IPS DF 6.9 (cell line): ENCODE measurements at regions not wholly inside any gene's neighbourhood (a gene's known extent, or its start where the extent isn't known, plus 50 kb on each side); places are given as distances from the start of the nearest gene placed in this dataset.
"Not testable (repeated sequence)": the region's sequence is repeated elsewhere in the genome, so short reads cannot be mapped to it uniquely, and the experiment has no call there.

Experiments used
- DNase-seq: peaks from one replicate; pipeline ENCODE4 v3.0.0-alpha.2; 2013; ENCODE audit warnings: low read depth, low spot score
- H3K27ac ChIP-seq: one replicate; pipeline ENCODE4 v1.5.1; 2013; ENCODE audit warnings: low read length, control low read depth
- H3K27me3 ChIP-seq: 2 replicates; pipeline ENCODE4 v1.6.1; 2013; ENCODE audit warnings: mild to moderate bottlenecking, low read length; ENCODE audit not compliant: control insufficient read depth, insufficient read depth
- H3K36me3 ChIP-seq: 2 replicates; pipeline ENCODE4 v1.6.1; 2013; ENCODE audit warnings: low read length; ENCODE audit not compliant: control insufficient read depth, insufficient read depth
- H3K4me1 ChIP-seq: 2 replicates; pipeline ENCODE4 v1.6.1; 2013; ENCODE audit warnings: low read length; ENCODE audit not compliant: control insufficient read depth, insufficient read depth
- H3K4me3 ChIP-seq: 2 replicates; pipeline ENCODE4 v1.5.1; 2013; ENCODE audit warnings: mild to moderate bottlenecking, low read length
- H3K9me3 ChIP-seq: 2 replicates; pipeline ENCODE4 v1.6.1; 2013; ENCODE audit warnings: low read length, inconsistent platforms; ENCODE audit not compliant: control insufficient read depth, insufficient read depth
- WGBS: extraction: QIAGEN DNeasy Blood & Tissue Kit; methylation state at CpG from one replicate; pipeline ENCODE4 v1.1.7; 2013; ENCODE audit warnings: mixed read lengths, missing lambda C conversion rate; ENCODE audit not compliant: insufficient read length, insufficient coverage; 5-methylcytosine and 5-hydroxymethylcytosine counted together

- WGBS: no CpG with 5 or more reads among the region's 3 CpGs
- DNase-seq: no peak
Measured at GRCh38 chr3:5489536-5489935, 302.0 kb downstream of the EDEM1 start.

DNA sequence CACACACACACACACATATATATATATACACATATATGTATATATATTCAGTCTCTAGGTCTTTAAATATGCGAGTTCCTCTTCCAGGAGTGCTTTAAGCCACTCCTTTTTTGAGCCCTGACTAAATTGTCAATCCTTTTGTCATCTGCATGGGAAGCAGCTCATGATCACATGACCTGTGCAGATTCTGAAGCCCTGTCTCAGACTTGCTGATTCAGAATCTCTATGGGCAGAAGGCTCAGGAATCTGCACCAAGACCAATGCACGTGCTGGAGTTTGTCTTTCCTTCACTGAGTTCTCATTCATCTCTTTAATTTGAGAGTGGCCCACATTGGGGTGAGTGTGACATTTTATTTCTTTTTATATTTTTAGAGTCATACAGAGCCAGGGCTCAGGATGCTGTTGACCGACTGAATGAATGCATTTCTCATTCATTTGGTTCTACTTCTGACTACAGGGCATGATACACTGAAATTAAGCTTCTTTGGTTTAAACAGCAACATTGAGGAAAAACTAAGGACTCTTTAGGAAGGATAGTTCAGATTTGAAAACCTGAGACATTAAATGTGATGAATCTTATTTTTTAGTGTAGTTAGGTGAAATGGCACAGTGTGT, 307.5 kb downstream of the EDEM1 start:
- no peak for DNase-seq
- Histone ChIP-seq H3K9me3 (peaks cover 1% of the 10 kb centered on the region; the same call in 1 of the 2 replicates), H3K27me3 (no peaks in the 10 kb centered on the region), H3K4me3 (no peak overlapping the region), H3K36me3 (no peaks in the 10 kb centered on the region), H3K27ac (no peak overlapping the region), H3K4me1 (no peaks in the 10 kb centered on the region)
- no CpG with 5 or more reads among the region's 3 CpGs for WGBS

More at GRCh38 chr3:5489536-5489935, 302.0 kb downstream of the EDEM1 start:
- Histone ChIP-seq H3K9me3 (peaks cover 1% of the 10 kb centered on the region; the same call in 1 of the 2 replicates), H3K27me3 (no peaks in the 10 kb centered on the region), H3K4me3 (no peak overlapping the region), H3K27ac (no peak overlapping the region), H3K4me1 (no peaks in the 10 kb centered on the region), H3K36me3 (no peaks in the 10 kb centered on the region)

GRCh38 chr3:5497497-5497896, 310.0 kb downstream of the EDEM1 start:
- no peak overlapping the region for H3K4me3 ChIP-seq
- H3K4me1 ChIP-seq: no peaks in the 10 kb centered on the region
- no peak overlapping the region for H3K27ac ChIP-seq
- H3K9me3 ChIP-seq: peaks cover 1% of the 10 kb centered on the region; the same call in 1 of the 2 replicates
- H3K36me3 ChIP-seq: no peaks in the 10 kb centered on the region
- no peaks in the 10 kb centered on the region for H3K27me3 ChIP-seq
- no peak for DNase-seq

DNA sequence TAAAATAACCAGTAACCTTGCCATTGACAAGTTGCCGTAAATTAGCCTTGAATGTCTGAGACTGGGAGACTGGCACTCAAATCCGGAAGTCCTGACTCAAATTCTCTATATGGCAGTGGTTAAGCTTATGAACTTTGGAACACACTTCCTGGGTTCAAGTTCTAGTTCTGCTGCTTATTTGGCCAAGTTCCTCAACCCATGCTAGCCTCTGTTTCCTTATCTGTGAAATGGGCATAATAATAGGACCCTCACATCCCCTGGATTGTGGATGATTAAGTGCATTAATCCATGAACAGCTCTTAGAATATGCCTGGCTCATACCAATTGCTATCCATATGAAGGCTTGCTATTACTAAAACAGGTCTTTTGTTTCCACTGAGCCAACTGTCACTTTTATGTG, 311.5 kb downstream of the EDEM1 start:
- Histone ChIP-seq H3K27me3 (no peaks in the 10 kb centered on the region), H3K4me3 (no peak overlapping the region), H3K36me3 (no peaks in the 10 kb centered on the region), H3K27ac (no peak overlapping the region), H3K9me3 (peaks cover 1% of the 10 kb centered on the region; the same call in 1 of the 2 replicates), H3K4me1 (no peaks in the 10 kb centered on the region)
- WGBS: no CpG with 5 or more reads among the region's 2 CpGs
- no peak for DNase-seq

GRCh38 chr3:5499404-5499803, 311.9 kb downstream of the EDEM1 start:
- no CpG with 5 or more reads among the region's 1 CpG for WGBS
- no peak for DNase-seq
- H3K4me1 ChIP-seq: no peaks in the 10 kb centered on the region

DNA sequence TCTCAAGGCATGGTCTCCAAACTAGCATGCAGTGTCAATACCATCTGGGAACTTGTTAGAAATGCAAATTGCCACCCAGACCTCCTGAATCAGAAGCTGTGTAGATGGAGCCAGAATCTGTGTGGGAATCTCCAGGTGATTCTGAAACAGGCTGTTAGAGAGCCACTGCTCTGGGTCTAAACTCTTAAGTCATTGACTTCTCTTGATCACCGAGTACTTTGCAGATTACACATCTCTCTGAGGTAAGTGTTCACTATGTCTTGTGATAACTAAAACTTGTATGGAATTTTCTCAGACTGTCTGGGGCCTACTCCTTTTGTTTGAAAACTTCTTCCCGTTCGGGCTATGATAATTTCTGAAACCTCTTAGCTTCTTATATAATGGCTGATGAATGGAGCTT, 315.6 kb downstream of the EDEM1 start:
- Histone ChIP-seq H3K4me3 (no peak overlapping the region), H3K27me3 (no peaks in the 10 kb centered on the region), H3K9me3 (no peaks in the 10 kb centered on the region), H3K36me3 (no peaks in the 10 kb centered on the region), H3K27ac (no peak overlapping the region), H3K4me1 (no peaks in the 10 kb centered on the region)
- no CpG with 5 or more reads among the region's 3 CpGs for WGBS
- DNase-seq: no peak

More at GRCh38 chr3:5499404-5499803, 311.9 kb downstream of the EDEM1 start:
- H3K27me3 ChIP-seq: no peaks in the 10 kb centered on the region
- no peaks in the 10 kb centered on the region for H3K9me3 ChIP-seq
- no peak overlapping the region for H3K27ac ChIP-seq
- H3K36me3 ChIP-seq: no peaks in the 10 kb centered on the region
- no peak overlapping the region for H3K4me3 ChIP-seq

GRCh38 chr3:5504135-5504534, 316.6 kb downstream of the EDEM1 start:
- no CpG with 5 or more reads among the region's 5 CpGs for WGBS
- Histone ChIP-seq H3K9me3 (no peaks in the 10 kb centered on the region; the same call in 1 of the 2 replicates), H3K4me3 (no peak overlapping the region), H3K27me3 (no peaks in the 10 kb centered on the region), H3K4me1 (no peaks in the 10 kb centered on the region), H3K27ac (no peak overlapping the region), H3K36me3 (no peaks in the 10 kb centered on the region)
- no peak for DNase-seq

- H3K9me3 ChIP-seq: no peaks in the 10 kb centered on the region; the same call in 1 of the 2 replicates
- H3K4me3 ChIP-seq: no peak overlapping the region
- H3K36me3 ChIP-seq: no peaks in the 10 kb centered on the region
- WGBS: no CpG with 5 or more reads among the region's 3 CpGs
- no peak overlapping the region for H3K27ac ChIP-seq
- H3K27me3 ChIP-seq: no peaks in the 10 kb centered on the region
- no peaks in the 10 kb centered on the region for H3K4me1 ChIP-seq
- no peak for DNase-seq
Measured at GRCh38 chr3:5505163-5505562, 317.7 kb downstream of the EDEM1 start.

GRCh38 chr3:5505997-5506396, 318.5 kb downstream of the EDEM1 start:
- no peak for DNase-seq
- no peaks in the 10 kb centered on the region for H3K27me3 ChIP-seq

GRCh38 chr3:5508860-5509259, 321.4 kb downstream of the EDEM1 start:
- H3K36me3 ChIP-seq, H3K27ac ChIP-seq, DNase-seq, H3K4me3 ChIP-seq, H3K9me3 ChIP-seq, H3K4me1 ChIP-seq, H3K27me3 ChIP-seq: not testable (repeated sequence)
- WGBS: 100% methylated on average over 1 of the region's 3 CpGs

More at GRCh38 chr3:5505997-5506396, 318.5 kb downstream of the EDEM1 start:
- H3K4me1 ChIP-seq: no peaks in the 10 kb centered on the region
- no peaks in the 10 kb centered on the region for H3K36me3 ChIP-seq
- no peak overlapping the region for H3K4me3 ChIP-seq
- H3K27ac ChIP-seq: no peak overlapping the region
- H3K9me3 ChIP-seq: no peaks in the 10 kb centered on the region; the same call in 1 of the 2 replicates
- no CpG with 5 or more reads among the region's 2 CpGs for WGBS

GRCh38 chr3:5510300-5510699, 322.8 kb downstream of the EDEM1 start:
- H3K27me3 ChIP-seq: no peaks in the 10 kb centered on the region
- H3K9me3 ChIP-seq: no peaks in the 10 kb centered on the region; the same call in 1 of the 2 replicates
- no peak for DNase-seq
- H3K4me3 ChIP-seq: no peak overlapping the region
- no peak overlapping the region for H3K27ac ChIP-seq
- no peaks in the 10 kb centered on the region for H3K36me3 ChIP-seq
- no peaks in the 10 kb centered on the region for H3K4me1 ChIP-seq
- WGBS: no CpG with 5 or more reads among the region's 5 CpGs
